OCI-LY1 (cell line): ENCODE measurements at regions not wholly inside any gene's neighbourhood (a gene's known extent, or its start where the extent isn't known, plus 50 kb on each side); places are given as distances from the start of the nearest gene placed in this dataset.

Experiments
- H2AFZ ChIP-seq: fragments of 200-600 bp; sonication (generic), shearing (Covaris generic); 2 replicates; pipeline ENCODE4 v1.6.0; 2014; ENCODE audit warnings: antibody characterized with exemption, mild to moderate bottlenecking, low read length
- H3F3A ChIP-seq: fragments of 200-600 bp; sonication (generic), shearing (Covaris generic); 2 replicates; pipeline ENCODE4 v1.6.0; 2014; ENCODE audit warnings: mild to moderate bottlenecking, antibody characterized with exemption, low read length, moderate library complexity; ENCODE audit not compliant: insufficient read depth
- H3K27ac ChIP-seq: fragments of 200-600 bp; sonication (generic); 2 replicates; pipeline ENCODE4 v1.5.1; 2014; ENCODE audit warnings: low read length, mixed run types, mild to moderate bottlenecking, low read depth; ENCODE audit not compliant: poor library complexity, severe bottlenecking
- H3K27me3 ChIP-seq: fragments of 200-600 bp; sonication (generic); 2 replicates; pipeline ENCODE4 v1.6.0; 2014; ENCODE audit warnings: antibody characterized with exemption, mild to moderate bottlenecking, low read length, moderate library complexity; ENCODE audit not compliant: insufficient read depth
- H3K36me3 ChIP-seq: fragments of 200-600 bp; sonication (generic); 2 replicates; pipeline ENCODE4 v1.6.1; 2014; ENCODE audit warnings: mild to moderate bottlenecking, antibody characterized with exemption, low read length, moderate library complexity, mixed read lengths; ENCODE audit not compliant: insufficient read depth
- H3K4me1 ChIP-seq: fragments of 200-600 bp; sonication (generic); 2 replicates; pipeline ENCODE4 v1.5.1; 2014; ENCODE audit warnings: mild to moderate bottlenecking, low read length, moderate library complexity; ENCODE audit not compliant: insufficient read depth, severe bottlenecking
- H3K4me2 ChIP-seq: fragments of 200-600 bp; sonication (generic), shearing (Covaris generic); 2 replicates; pipeline ENCODE4 v1.6.1; 2014; ENCODE audit warnings: low read length
- H3K4me3 ChIP-seq: fragments of 200-600 bp; sonication (generic); 2 replicates; pipeline ENCODE4 v1.5.1; 2014; ENCODE audit warnings: low read length, low read depth, mild to moderate bottlenecking, mixed read lengths; ENCODE audit not compliant: poor library complexity, severe bottlenecking
- H3K79me2 ChIP-seq: fragments of 200-600 bp; shearing (Covaris generic); 2 replicates; pipeline ENCODE4 v1.6.1; 2016; ENCODE audit warnings: mixed run types, low read length, mixed read lengths; ENCODE audit not compliant: insufficient read depth
- H3K9ac ChIP-seq: fragments of 200-600 bp; sonication (generic), shearing (Covaris generic); 2 replicates; pipeline ENCODE4 v1.6.1; 2014; ENCODE audit warnings: mild to moderate bottlenecking, low read length, mixed read lengths
- H3K9me2 ChIP-seq: fragments of 200-600 bp; sonication (generic), shearing (Covaris generic); 2 replicates; pipeline ENCODE4 v1.6.1; 2014; ENCODE audit warnings: low read depth, mild to moderate bottlenecking, low read length, mixed read lengths
- H3K9me3 ChIP-seq: fragments of 200-600 bp; shearing (Covaris generic); 2 replicates; pipeline ENCODE4 v1.6.1; 2014; ENCODE audit warnings: low read length, mixed read lengths
- H4K20me1 ChIP-seq: fragments of 200-600 bp; sonication (generic), shearing (Covaris generic); 2 replicates; pipeline ENCODE4 v1.6.0; 2016; ENCODE audit warnings: mild to moderate bottlenecking, low read length; ENCODE audit not compliant: insufficient read depth
- CTCF ChIP-seq: fragments of 200-600 bp; sonication (generic), shearing (Covaris generic); IDR thresholded peaks from 2 replicates; pipeline ENCODE4 v1.5.1; 2017; ENCODE audit warnings: mild to moderate bottlenecking, antibody characterized with exemption, low read length, moderate library complexity, mixed read lengths
- EZH2 ChIP-seq: fragments of 200-600 bp; sonication (generic), shearing (Covaris generic); IDR thresholded peaks from 2 replicates; pipeline ENCODE4 v1.8.0; 2017; ENCODE audit warnings: borderline replicate concordance, mixed run types, mild to moderate bottlenecking, antibody characterized with exemption, low read length, moderate library complexity, mixed read lengths

DNA sequence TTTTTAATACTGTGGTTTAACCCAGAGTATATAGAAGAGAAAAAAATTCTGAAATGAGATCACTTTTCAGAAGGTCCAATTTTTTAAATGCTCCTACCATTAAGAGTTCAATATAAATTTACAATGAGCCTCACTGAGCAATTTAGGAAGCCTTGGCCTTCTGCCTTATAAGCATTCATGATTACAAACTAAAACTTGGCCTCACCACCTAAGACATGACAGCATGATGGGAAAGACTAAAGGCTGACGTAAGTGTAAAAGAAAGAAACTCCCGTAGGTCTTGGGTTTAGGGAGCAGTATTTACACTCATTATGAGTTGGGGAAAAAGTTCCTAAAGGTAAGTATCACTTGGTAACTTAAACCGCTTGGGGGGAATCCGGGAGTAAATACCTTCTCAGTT is 70.7 kb upstream of the ESRRG start:
- Histone ChIP-seq H3K9me2 (no peaks in the 10 kb centered on the region), H3K79me2 (no peaks in the 10 kb centered on the region), H3K4me2 (no peak overlapping the region), H4K20me1 (no peaks in the 10 kb centered on the region), H3K9me3 (no peaks in the 10 kb centered on the region), H3K9ac (no peak overlapping the region), H3K4me3 (no peak overlapping the region), H3F3A (no peaks in the 10 kb centered on the region), H3K27ac (no peak overlapping the region), H3K27me3 (no peaks in the 10 kb centered on the region), H2AFZ (no peak overlapping the region), H3K36me3 (no peaks in the 10 kb centered on the region), H3K4me1 (no peaks in the 10 kb centered on the region)
- TF ChIP-seq CTCF, result no peak
- TF ChIP-seq EZH2, result no peak

DNA sequence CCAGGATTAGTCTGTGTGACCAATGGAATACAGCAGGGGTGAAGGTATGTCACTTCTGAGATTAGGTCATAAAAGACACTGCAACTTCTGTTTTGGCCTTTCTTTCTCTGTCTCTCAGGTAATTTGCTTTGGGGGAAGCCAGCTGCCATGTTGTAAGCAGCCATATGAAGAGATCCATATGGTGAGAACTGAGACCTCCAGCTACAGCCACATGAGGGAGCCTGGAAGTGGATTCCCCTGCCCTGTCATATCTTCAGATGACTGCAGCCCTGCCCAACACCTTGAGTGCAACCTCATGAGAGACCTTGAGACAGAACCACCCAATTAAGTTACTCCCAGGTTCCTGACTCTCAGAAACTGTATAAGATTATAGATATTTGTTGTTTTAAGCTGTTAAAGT is 70.1 kb upstream of the ESRRG start:
- H3K9me3 ChIP-seq, result no peaks in the 10 kb centered on the region
- TF ChIP-seq CTCF (no peak), EZH2 (no peak)

DNA sequence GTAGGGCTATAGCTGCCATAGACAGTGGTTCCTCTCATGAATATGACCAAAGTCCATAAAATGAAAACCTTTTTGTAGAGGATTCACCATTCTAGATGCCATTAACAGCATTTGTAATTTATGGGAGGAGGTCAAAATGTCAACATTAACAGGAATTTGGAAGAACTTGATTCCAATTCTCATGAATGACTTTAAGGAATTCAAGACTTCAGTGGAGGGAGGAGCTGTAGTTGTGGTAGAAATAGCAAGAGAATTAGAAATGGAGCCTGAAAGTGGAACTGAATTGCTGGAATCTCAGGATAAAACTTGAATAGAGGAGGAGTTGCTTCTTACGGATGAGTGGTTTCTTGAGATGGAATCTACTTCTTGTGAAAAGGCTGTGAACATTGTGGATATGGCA is 65.4 kb upstream of the ESRRG start:
- Histone ChIP-seq H3K9ac (no peak overlapping the region), H3F3A (no peaks in the 10 kb centered on the region), H3K27me3 (no peaks in the 10 kb centered on the region), H3K27ac (no peak overlapping the region), H3K79me2 (no peaks in the 10 kb centered on the region), H3K9me2 (no peaks in the 10 kb centered on the region), H3K36me3 (no peaks in the 10 kb centered on the region), H2AFZ (no peak overlapping the region), H3K9me3 (no peaks in the 10 kb centered on the region), H4K20me1 (no peaks in the 10 kb centered on the region), H3K4me1 (no peaks in the 10 kb centered on the region), H3K4me3 (no peak overlapping the region), H3K4me2 (no peak overlapping the region)
- TF ChIP-seq EZH2, result no peak
- TF ChIP-seq CTCF, result no peak

More for the DNA sequence above, 70.1 kb upstream of the ESRRG start:
- Histone ChIP-seq H4K20me1 (no peaks in the 10 kb centered on the region), H3K4me1 (no peaks in the 10 kb centered on the region), H3K27me3 (no peaks in the 10 kb centered on the region), H3F3A (no peaks in the 10 kb centered on the region), H2AFZ (no peak overlapping the region), H3K79me2 (no peaks in the 10 kb centered on the region), H3K4me3 (no peak overlapping the region), H3K9me2 (no peaks in the 10 kb centered on the region), H3K9ac (no peak overlapping the region), H3K4me2 (no peak overlapping the region), H3K27ac (no peak overlapping the region), H3K36me3 (no peaks in the 10 kb centered on the region)
